ENCODE measurements at regions not wholly inside any gene's neighbourhood (a gene's known extent, or its start where the extent isn't known, plus 50 kb on each side); places are given as distances from the start of the nearest gene placed in this dataset.
"Not testable (repeated sequence)": the region's sequence is repeated elsewhere in the genome, so short reads cannot be mapped to it uniquely, and the experiment has no call there.

- DNase-seq: not testable (repeated sequence)
Measured at GRCh38 chr16:29269192-29269811, 137.2 kb downstream of the NPIPB11 start.

- DNase-seq: peak in 1 of 2 experiments; percentile 61
Measured at GRCh38 chr16:29268785-29269191, 137.7 kb downstream of the NPIPB11 start.

- DNase-seq: not testable (repeated sequence)
Measured at GRCh38 chr16:29268348-29268747, 138.2 kb downstream of the NPIPB11 start.

DNA sequence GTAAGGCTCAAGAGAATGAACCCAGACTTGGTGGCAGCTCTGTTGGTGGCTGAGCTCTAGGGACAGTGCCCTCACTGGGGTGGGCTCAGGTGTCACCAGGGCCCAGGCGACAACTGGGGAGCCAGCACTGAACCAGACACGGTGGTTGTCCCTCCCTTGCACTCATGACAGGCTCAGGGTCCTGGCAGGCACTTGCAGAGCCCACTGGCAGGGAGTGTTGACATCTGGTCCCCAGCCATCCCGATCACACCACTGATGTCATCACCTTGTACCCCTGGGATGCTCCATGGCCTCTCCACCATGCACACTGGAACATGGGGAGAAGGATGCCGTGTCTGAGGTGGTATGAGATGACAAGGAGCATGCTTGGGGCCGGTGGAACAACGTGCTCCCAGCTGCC lies 138.6 kb downstream of the NPIPB11 start:
- DNase-seq: not testable (repeated sequence)

DNA sequence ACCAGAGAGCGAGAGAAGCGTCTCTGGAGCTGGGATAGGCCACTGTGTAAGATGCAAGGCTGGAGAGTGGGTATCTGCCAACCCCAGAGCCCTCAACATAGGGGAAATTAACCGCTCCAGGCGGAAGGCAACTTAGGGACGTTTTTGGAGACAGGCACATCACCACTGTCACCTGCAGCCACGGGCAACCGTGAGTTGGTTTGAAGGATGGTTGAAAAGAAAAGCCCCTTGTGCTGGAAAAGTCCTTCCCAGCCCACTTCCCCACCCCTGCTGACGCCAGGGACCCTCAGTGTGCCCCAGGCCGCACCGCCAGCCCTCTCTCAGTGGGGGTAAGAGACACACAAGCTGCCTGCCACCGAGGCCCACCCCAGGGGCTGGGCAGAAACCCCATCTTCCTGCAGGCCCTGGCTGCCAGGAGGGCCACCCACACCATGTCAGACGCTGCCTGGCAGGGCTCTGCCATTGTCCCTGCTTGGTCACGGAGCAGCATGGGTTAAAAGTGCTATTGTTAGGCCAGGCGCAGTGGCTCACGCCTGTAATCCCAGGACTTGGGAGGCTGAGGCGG lies 139.4 kb downstream of the NPIPB11 start:
- not testable (repeated sequence) for DNase-seq

GRCh38 chr16:29266612-29267011 lies 139.9 kb downstream of the NPIPB11 start:
- not testable (repeated sequence) for DNase-seq

DNA sequence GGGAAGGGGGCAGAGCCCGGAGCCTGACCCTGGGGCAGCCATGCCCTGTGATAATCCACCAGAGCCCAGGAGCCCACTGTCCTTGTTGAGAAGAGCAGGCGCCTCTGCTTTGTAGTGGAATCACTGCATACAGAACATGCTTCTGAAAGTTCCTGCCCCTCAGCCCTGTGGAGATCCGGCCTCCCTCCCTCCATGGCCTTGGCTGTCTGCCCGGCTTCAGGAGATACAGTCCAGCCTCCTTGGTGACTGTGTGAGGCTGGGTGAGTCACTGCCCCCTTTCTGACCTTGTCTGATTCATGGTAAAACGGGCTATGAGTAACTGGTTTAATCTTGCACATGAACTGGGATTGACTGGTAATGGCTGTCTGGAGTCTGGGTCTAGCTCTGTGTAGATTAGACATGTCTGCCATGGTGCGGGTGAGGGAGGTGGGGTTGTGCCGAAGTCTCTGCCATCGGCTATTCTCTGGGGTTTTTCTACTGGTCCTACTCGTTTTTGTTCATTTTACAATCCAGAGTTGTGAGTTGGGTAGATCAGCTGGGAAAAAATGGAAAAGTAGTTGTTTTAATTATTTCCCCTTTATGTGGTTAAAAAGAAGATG lies 141.2 kb downstream of the NPIPB11 start:
- peak; percentile 68 to 84 for DNase-seq

GRCh38 chr16:29264080-29264837 lies 142.3 kb downstream of the NPIPB11 start:
- DNase-seq: not testable (repeated sequence)

DNA sequence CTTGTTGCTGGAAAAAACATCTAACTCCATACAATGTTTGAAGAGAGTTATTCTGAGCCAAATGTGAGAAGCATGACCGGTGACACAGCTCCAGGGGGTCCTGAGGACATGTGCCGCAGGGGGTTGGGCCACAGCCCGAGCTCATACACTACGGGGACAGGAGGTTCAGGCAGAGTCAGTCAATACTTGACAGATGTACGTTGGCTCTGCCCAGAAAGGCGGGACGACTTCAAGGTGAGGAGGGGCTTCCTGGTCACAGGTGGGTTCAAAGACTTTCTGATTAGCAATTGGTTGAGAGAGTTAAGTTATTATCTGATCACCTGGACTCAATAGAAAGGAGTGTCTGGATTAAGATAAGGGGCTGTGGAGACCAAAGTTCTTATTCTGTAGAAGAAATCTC lies 143.8 kb downstream of the NPIPB11 start:
- not testable (repeated sequence) for DNase-seq

DNA sequence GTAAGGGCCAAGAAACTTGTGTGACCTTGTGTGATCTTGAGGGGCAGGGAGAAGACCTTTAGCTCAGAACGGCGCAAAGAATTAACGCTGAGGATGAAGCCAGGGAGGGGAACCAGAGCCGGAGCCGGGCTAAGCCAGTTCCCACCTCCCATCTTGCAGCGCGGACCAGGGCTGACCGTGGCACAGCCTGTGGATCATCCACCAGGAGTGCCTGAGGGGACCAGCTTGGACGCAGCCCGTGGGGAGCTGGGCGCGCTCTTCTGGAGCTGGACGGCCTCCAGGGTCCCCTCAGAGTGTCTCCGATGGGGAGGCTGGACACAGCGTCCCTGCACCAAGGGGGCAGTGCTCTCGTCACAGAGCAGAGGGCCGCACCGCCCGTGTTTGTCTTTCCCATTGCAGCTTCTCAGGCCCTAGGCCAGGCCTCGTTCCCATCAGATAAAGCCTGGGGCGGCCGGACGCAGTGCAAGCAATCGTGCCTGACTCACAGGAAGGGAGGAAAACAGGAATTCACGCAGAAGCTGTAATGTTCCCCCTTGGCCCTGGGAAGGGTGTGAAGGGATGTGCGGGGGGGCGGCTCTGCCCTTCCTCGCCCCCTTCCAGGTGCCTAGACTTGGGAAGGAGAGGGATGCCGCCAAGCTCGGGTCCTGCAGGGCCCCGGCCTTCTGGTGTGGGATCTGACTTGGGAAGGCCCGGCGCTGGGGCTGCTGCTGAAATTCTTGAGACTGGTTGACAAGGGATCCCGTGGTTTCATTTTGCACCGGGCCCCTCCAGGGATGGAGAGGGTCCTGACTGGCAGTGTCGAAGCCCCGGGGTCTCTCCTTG lies 144.9 kb downstream of the NPIPB11 start:
- DNase-seq: not testable (repeated sequence)

DNA sequence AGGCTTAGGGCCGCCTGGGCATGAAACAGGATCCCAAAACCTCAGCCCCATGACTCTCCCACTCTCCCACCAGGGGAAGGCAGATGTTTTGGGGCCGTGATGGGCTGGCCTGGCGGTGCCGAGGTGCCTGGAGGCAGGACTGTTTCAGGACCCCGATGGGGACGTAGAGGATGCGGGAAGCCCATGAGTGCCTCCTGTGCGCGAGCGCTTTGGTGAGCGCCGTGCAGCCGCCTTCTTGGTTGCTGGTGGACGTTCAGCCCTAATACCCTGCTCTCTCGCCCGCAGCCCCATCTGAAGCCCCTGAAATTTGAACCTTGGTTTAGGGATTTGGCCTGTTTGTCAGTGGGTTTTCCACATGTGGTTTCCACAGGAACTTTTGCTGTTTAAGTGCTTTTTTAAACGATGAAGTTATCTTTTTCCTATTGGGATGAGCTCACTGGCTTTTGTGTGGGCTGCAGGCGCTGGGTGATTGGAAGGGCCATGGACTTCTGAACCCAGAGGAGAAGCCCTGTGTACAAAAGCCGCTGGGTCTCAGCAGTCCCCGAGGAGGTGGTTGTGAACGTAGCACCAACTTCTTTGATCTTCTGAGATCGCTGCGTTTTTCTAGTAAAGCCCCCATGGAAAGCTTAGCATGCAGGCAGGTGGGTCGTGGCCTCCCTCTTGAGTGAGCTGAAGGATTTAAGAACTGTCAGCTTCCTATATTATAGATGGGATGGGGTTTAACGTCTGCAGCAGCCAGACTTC lies 145.7 kb downstream of the NPIPB11 start:
- not testable (repeated sequence) for DNase-seq

DNA sequence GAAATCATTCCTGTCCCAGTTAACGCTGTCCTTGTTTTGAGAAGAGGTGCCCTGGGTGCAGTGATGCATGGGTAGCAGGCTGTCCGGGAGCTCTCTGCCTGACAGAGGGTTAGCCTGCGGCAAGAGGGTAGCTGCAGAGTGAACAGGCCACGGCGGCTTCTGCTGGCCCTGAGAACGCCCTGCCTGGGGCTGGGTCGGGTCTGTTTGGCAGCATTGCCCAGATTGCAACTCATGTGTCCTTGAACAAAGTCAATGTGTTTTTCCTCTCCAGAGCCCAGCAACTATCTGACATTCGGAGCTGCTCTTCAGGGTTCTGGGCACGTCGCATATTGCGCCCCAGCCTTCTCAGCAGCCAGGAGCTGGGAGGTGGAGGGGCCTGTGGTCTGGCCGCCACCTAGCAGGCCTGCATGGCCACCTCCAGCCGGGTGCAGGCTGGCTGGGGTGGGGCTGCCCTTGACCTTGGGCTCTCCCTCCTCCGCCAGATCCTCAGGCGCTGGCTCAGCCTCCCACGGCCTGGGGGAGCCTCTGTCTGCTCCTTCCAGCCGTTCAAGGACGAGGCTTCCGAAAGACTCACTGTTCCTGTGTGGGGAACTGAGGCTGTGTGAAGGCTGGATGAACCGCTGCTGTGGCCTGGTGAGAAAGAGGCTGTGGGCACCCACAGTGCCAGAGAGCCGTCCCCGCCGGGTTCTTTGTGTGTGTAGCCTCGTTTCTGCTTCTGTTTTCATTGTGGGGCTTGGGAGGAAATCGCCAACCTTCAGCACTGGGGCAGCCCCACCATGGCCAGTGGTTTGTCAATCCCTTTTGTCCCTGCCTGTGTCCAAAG lies 146.7 kb downstream of the NPIPB11 start:
- not testable (repeated sequence) for DNase-seq

DNA sequence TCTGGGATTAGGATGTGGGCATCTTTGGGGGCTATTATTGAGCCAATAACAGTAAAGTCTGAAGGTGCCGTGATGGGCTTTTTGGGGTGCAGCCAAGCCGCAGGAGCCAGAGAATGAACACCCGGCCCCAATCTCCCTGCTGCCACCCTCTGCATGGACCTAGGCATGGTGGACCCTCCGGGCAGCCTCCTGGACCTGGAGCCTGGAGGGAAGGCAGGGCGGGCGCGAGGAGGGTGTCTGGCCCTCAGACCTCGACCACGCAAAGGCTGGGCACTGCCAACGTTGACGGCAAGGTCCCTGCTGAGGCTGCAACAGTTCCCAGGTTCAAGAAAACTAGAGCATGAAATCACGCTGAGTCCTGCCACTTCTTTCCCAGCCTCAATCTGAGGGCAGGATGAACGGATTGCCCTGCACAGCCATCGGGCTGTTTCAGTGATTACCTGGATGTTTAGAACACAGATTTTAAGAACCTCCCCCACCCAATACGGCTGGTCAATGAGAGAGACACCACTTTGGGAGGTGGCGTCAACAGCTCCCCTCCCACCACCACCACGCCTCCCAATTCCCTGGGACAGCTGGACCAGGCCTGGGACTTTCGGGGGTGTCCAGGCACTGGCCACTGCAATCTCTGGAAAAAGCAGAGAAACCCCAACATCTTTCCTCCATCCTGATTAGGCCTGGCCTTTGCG lies 147.4 kb downstream of the NPIPB11 start:
- DNase-seq: not testable (repeated sequence)

DNA sequence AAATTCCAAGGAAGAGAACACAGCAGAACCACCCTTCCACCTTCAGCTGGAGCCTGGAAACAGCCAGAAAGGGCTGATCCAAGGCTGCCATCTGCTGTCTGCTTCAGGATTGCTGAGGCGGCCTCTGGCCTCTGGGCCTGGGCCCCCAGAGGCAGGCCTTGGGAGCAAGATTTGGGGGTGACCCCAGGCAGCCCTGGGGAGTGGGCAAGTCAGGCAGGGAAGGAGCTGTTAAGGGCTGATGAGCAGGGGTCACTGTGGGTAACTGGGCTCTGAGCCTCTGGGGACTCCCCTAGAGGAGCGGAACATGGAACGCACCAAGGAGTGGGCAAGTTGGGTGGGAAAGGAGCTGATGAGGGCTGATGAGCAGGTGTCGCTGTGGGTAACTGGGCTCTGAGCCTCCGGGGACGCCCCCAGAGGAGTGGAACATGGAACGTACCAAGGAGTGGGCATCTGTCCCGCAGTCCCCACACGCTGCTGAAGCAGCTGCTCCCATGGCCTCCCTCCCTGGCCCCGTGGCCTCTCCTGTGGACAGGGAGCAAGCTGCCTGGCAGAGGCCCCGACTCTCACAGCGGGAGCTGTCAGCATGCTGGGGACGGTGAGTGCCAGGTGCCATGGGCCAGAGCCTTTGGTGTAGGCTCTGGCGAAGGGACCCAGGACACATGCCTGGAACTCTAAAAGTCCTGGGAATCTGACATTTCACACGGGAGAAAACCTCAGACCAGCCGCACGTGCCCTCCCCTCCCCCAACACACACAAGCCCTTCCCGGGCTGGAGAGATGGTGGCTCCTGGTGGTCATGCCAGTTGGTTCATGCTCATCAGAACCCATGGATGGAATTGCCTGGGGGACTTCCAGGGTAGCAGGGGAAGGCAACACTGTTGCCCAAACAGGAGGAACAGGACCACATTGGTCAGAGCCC lies 148.8 kb downstream of the NPIPB11 start:
- not testable (repeated sequence) for DNase-seq
